ENCODE measurements at regions not wholly inside any gene's neighbourhood (a gene's known extent, or its start where the extent isn't known, plus 50 kb on each side); places are given as distances from the start of the nearest gene placed in this dataset.

GRCh38 chr2:106695919-106696318, 190.0 kb downstream of the ST6GAL2 start:
- Histone ChIP-seq H3K27me3 (ENCODE audit: control insufficient read depth in 1 of 2, insufficient read depth in 2 of 2, low read length in 2 of 2) (no peaks in the 10 kb centered on the region), H3K9me3 (ENCODE audit: control insufficient read depth in 1 of 2, insufficient read depth in 1 of 2, low read length in 2 of 2) (no peaks in the 10 kb centered on the region), H3K27ac (ENCODE audit: low read depth in 1 of 2, low read length in 2 of 2) (no peak overlapping the region), H3K4me1 (ENCODE audit: insufficient read depth, low read length) (no peaks in the 10 kb centered on the region), H3K4me3 (ENCODE audit: low read length) (no peak overlapping the region), H3K36me3 (ENCODE audit: insufficient read depth, low read length) (no peaks in the 10 kb centered on the region)
- no peaks in the 10 kb centered on the region for H3K36me3 Mint-ChIP-seq (ENCODE audit: low read depth)
- H3K4me1 Mint-ChIP-seq (ENCODE audit: low read depth), result no peaks in the 10 kb centered on the region
- intact Hi-C loops (cut with DNase I, micrococcal nuclease), result no loop called here
- ATAC-seq (ENCODE audit: poor library complexity), result no peak
- POLR2A ChIA-PET, result no interaction called here
- CTCF ChIA-PET, result no interaction called here
- TF ChIP-seq CTCF (IDR thresholded peaks at IDR 0.05), result no peak
- DNase-seq, result no peak
- no peak overlapping the region for H3K27ac Mint-ChIP-seq
- no peak overlapping the region for H3K4me3 Mint-ChIP-seq
- no peaks in the 10 kb centered on the region for H3K27me3 Mint-ChIP-seq
- H3K9me3 Mint-ChIP-seq, result peaks cover 6% of the 10 kb centered on the region

- ATAC-seq (ENCODE audit: poor library complexity) (no peak), DNase-seq (no peak)
- no peaks in the 10 kb centered on the region for H3K36me3 ChIP-seq (ENCODE audit: insufficient read depth, low read length)
- ChIA-PET CTCF (no interaction called here), POLR2A (no interaction called here)
- Mint-ChIP-seq H3K4me1 (ENCODE audit: low read depth) (no peaks in the 10 kb centered on the region), H3K36me3 (ENCODE audit: low read depth) (no peaks in the 10 kb centered on the region), H3K4me3 (no peak overlapping the region), H3K9me3 (peaks cover 2% of the 10 kb centered on the region), H3K27me3 (no peaks in the 10 kb centered on the region), H3K27ac (no peak overlapping the region)
- no peak overlapping the region for H3K4me3 ChIP-seq (ENCODE audit: low read length)
- H3K4me1 ChIP-seq (ENCODE audit: insufficient read depth, low read length), result no peaks in the 10 kb centered on the region
- no peak for TF ChIP-seq CTCF (IDR thresholded peaks at IDR 0.05)
- intact Hi-C loops (cut with DNase I, micrococcal nuclease), result no loop called here
- no peaks in the 10 kb centered on the region for H3K9me3 ChIP-seq (ENCODE audit: control insufficient read depth in 1 of 2, insufficient read depth in 1 of 2, low read length in 2 of 2)
- H3K27me3 ChIP-seq (ENCODE audit: control insufficient read depth in 1 of 2, insufficient read depth in 2 of 2, low read length in 2 of 2), result no peaks in the 10 kb centered on the region
- no peak overlapping the region for H3K27ac ChIP-seq (ENCODE audit: low read depth in 1 of 2, low read length in 2 of 2)
Observed at GRCh38 chr2:106700616-106701015, 185.4 kb downstream of the ST6GAL2 start.

GRCh38 chr2:106701203-106702022, 184.6 kb downstream of the ST6GAL2 start:
- no peak for DNase-seq
- H3K4me3 Mint-ChIP-seq, result no peak overlapping the region
- no peaks in the 10 kb centered on the region for H3K36me3 ChIP-seq (ENCODE audit: insufficient read depth, low read length)
- no peak for ATAC-seq (ENCODE audit: poor library complexity)
- no peaks in the 10 kb centered on the region for H3K27me3 Mint-ChIP-seq
- H3K4me3 ChIP-seq (ENCODE audit: low read length), result no peak overlapping the region
- H3K27ac Mint-ChIP-seq, result no peak overlapping the region
- H3K9me3 ChIP-seq (ENCODE audit: control insufficient read depth in 1 of 2, insufficient read depth in 1 of 2, low read length in 2 of 2), result no peaks in the 10 kb centered on the region
- no peaks in the 10 kb centered on the region for H3K36me3 Mint-ChIP-seq (ENCODE audit: low read depth)
- H3K9me3 Mint-ChIP-seq, result peaks cover 2% of the 10 kb centered on the region
- no peaks in the 10 kb centered on the region for H3K27me3 ChIP-seq (ENCODE audit: control insufficient read depth in 1 of 2, insufficient read depth in 2 of 2, low read length in 2 of 2)
- ChIA-PET POLR2A (no interaction called here), CTCF (no interaction called here)
- intact Hi-C loops (cut with DNase I, micrococcal nuclease), result no loop called here
- H3K4me1 ChIP-seq (ENCODE audit: insufficient read depth, low read length), result no peaks in the 10 kb centered on the region
- H3K27ac ChIP-seq (ENCODE audit: low read depth in 1 of 2, low read length in 2 of 2), result no peak overlapping the region
- no peak for TF ChIP-seq CTCF (IDR thresholded peaks at IDR 0.05)
- H3K4me1 Mint-ChIP-seq (ENCODE audit: low read depth), result no peaks in the 10 kb centered on the region

All from CD4-positive, alpha-beta T cell (primary cell).